K562 (cell line): ENCODE measurements at regions not wholly inside any gene's neighbourhood (a gene's known extent, or its start where the extent isn't known, plus 50 kb on each side); places are given as distances from the start of the nearest gene placed in this dataset.

Experiments used
- HDAC8 ChIP-seq: fragments of 450-650 bp; IDR thresholded peaks from 2 replicates; pipeline ENCODE4 v1.6.1; 2016; ENCODE audit warnings: mild to moderate bottlenecking, missing genetic modification characterization, moderate library complexity, missing compliant biosample characterization
- KLF6 ChIP-seq: fragments of 250-450 bp; sonication (Bioruptor Pico); IDR thresholded peaks from 2 replicates; pipeline ENCODE4 v1.4.0; 2020; ENCODE audit warnings: mild to moderate bottlenecking, moderate library complexity, borderline replicate concordance
- MECOM ChIP-seq: fragments of 250-450 bp; sonication (Bioruptor Pico); IDR thresholded peaks from 2 replicates; pipeline ENCODE4 v1.8.0; 2022; ENCODE audit warnings: inconsistent platforms
- RFX7 ChIP-seq: fragments of 250-450 bp; sonication (Bioruptor Pico); IDR thresholded peaks from 2 replicates; pipeline ENCODE4 v1.5.1; 2021; ENCODE audit warnings: mild to moderate bottlenecking
- SP2 ChIP-seq: IDR thresholded peaks from 2 replicates; pipeline ENCODE4 v1.6.1; 2011; ENCODE audit warnings: mild to moderate bottlenecking, low read depth, low read length, moderate library complexity; ENCODE audit not compliant: poor library complexity, severe bottlenecking; ENCODE audit errors: extremely low read depth
- ZNF12 ChIP-seq: sonication (generic); formaldehyde crosslinking; IDR thresholded peaks from 2 replicates; pipeline ENCODE4 v1.4.0; 2020; ENCODE audit warnings: mild to moderate bottlenecking, missing genetic modification reagents
- ZNF3 ChIP-seq: fragments of 250-450 bp; sonication (Bioruptor Pico); IDR thresholded peaks from 2 replicates; pipeline ENCODE4 v1.5.0; 2021; ENCODE audit warnings: mild to moderate bottlenecking, moderate library complexity
- ZNF445 ChIP-seq: fragments of 250-450 bp; sonication (Bioruptor Pico); IDR thresholded peaks from 2 replicates; pipeline ENCODE4 v1.4.0; 2020; ENCODE audit warnings: low read depth, mild to moderate bottlenecking, moderate library complexity
- ZNF668 ChIP-seq: fragments of 250-450 bp; sonication (Bioruptor Pico); IDR thresholded peaks from 2 replicates; pipeline ENCODE4 v1.8.0; 2022; ENCODE audit warnings: mild to moderate bottlenecking, inconsistent platforms
- TF ChIP-seq, protein P1 (sequence below): fragments of 450-650 bp; IDR thresholded peaks from 2 replicates; pipeline ENCODE4 v1.6.1; 2016; ENCODE audit warnings: antibody characterized with exemption
- TF ChIP-seq, protein P2 (sequence below): IDR thresholded peaks from 2 replicates; pipeline ENCODE4 v1.6.1; 2016; ENCODE audit warnings: missing genetic modification characterization, missing compliant biosample characterization
- TF ChIP-seq, protein P3 (sequence below), 2 experiments: IDR thresholded peaks in 1 of 2; conservative IDR thresholded peaks in 1 of 2; 2 replicates each; pipeline ENCODE4 v1.6.1; 2016; ENCODE audit warnings: low read depth in 2 of 2, mild to moderate bottlenecking in 1 of 2, missing compliant biosample characterization in 1 of 2, missing genetic modification characterization in 1 of 2, moderate library complexity in 1 of 2
- TF ChIP-seq, protein P4 (sequence below): fragments of 450-650 bp; IDR thresholded peaks from 2 replicates; pipeline ENCODE4 v1.6.1; 2017; ENCODE audit warnings: antibody characterized with exemption
- TF ChIP-seq, protein P5 (sequence below): fragments of 250-450 bp; sonication (Bioruptor Pico); IDR thresholded peaks from 2 replicates; pipeline ENCODE4 v1.8.0; 2021; ENCODE audit warnings: mild to moderate bottlenecking, moderate library complexity

DNA sequence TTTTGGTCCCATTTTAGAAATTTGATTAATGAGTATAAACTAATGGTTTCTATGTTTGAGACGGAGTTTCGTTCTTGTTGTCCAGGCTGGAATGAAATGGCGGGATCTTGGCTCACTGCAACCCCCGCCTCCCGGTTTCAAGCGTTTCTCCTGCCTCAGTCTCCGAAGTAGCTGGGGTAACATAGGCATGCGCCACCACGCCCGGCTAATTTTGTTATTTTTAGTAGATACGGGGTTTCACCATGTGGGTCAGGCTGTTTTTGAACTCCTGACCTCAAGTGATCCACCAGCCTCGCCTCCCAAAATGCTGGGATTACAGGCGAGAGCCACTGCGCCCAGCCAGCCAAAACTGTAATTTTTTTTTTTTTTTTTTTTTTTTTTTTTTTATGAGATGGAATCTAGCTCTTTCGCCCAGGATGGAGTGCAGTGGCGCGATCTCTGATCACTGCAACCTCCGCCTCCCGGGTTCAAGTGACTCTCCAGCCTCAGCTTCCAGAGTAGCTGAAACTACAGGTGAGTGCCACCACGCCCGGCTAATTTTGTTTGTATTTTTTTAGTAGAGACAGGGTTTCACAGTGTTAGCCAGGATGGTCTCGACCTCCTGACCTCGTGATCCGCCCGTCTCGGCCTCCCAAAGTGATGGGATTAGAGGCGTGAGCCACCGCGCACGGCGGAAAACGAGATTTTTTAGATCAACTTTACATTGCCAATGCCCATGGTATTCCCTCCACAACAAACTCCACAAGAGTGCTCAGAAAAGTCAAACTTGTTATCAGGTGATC lies 127.8 kb downstream of the HFE start (continued):
- TF ChIP-seq, protein P1, sequence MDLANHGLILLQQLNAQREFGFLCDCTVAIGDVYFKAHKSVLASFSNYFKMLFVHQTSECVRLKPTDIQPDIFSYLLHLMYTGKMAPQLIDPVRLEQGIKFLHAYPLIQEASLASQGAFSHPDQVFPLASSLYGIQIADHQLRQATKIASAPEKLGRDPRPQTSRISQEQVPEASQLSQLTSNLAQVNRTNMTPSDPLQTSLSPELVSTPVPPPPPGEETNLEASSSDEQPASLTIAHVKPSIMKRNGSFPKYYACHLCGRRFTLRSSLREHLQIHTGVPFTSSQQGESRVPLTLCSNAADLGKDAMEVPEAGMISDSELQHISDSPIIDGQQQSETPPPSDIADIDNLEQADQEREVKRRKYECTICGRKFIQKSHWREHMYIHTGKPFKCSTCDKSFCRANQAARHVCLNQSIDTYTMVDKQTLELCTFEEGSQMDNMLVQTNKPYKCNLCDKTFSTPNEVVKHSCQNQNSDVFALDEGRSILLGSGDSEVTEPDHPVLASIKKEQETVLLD = no peak
- TF ChIP-seq MECOM (CRISPR knock-in tag) (no peak), RFX7 (CRISPR knock-in tag) (no peak), SP2 (no peak), HDAC8 (tag) (no peak), ZNF3 (CRISPR knock-in tag) (no peak; the same call in 1 of the 2 replicates), KLF6 (CRISPR knock-in tag) (no peak), ZNF668 (CRISPR knock-in tag) (no peak), ZNF12 (CRISPR knock-in tag) (no peak), ZNF445 (CRISPR knock-in tag) (no peak)
- TF ChIP-seq, protein P2, sequence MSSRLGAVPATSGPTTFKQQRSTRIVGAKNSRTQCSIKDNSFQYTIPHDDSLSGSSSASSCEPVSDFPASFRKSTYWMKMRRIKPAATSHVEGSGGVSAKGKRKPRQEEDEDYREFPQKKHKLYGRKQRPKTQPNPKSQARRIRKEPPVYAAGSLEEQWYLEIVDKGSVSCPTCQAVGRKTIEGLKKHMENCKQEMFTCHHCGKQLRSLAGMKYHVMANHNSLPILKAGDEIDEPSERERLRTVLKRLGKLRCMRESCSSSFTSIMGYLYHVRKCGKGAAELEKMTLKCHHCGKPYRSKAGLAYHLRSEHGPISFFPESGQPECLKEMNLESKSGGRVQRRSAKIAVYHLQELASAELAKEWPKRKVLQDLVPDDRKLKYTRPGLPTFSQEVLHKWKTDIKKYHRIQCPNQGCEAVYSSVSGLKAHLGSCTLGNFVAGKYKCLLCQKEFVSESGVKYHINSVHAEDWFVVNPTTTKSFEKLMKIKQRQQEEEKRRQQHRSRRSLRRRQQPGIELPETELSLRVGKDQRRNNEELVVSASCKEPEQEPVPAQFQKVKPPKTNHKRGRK = no peak
- TF ChIP-seq, protein P3, sequence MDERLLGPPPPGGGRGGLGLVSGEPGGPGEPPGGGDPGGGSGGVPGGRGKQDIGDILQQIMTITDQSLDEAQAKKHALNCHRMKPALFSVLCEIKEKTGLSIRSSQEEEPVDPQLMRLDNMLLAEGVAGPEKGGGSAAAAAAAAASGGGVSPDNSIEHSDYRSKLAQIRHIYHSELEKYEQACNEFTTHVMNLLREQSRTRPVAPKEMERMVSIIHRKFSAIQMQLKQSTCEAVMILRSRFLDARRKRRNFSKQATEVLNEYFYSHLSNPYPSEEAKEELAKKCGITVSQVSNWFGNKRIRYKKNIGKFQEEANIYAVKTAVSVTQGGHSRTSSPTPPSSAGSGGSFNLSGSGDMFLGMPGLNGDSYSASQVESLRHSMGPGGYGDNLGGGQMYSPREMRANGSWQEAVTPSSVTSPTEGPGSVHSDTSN (CRISPR knock-in tag; IDR thresholded peaks at IDR 0.05; ENCODE audit: low read depth) = no peak
- TF ChIP-seq, protein P3 (tag; conservative IDR thresholded peaks at IDR 0.05; ENCODE audit: low read depth) = no peak
- TF ChIP-seq, protein P4, sequence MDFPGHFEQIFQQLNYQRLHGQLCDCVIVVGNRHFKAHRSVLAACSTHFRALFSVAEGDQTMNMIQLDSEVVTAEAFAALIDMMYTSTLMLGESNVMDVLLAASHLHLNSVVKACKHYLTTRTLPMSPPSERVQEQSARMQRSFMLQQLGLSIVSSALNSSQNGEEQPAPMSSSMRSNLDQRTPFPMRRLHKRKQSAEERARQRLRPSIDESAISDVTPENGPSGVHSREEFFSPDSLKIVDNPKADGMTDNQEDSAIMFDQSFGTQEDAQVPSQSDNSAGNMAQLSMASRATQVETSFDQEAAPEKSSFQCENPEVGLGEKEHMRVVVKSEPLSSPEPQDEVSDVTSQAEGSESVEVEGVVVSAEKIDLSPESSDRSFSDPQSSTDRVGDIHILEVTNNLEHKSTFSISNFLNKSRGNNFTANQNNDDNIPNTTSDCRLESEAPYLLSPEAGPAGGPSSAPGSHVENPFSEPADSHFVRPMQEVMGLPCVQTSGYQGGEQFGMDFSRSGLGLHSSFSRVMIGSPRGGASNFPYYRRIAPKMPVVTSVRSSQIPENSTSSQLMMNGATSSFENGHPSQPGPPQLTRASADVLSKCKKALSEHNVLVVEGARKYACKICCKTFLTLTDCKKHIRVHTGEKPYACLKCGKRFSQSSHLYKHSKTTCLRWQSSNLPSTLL = peak; percentile 67
- TF ChIP-seq, protein P5, sequence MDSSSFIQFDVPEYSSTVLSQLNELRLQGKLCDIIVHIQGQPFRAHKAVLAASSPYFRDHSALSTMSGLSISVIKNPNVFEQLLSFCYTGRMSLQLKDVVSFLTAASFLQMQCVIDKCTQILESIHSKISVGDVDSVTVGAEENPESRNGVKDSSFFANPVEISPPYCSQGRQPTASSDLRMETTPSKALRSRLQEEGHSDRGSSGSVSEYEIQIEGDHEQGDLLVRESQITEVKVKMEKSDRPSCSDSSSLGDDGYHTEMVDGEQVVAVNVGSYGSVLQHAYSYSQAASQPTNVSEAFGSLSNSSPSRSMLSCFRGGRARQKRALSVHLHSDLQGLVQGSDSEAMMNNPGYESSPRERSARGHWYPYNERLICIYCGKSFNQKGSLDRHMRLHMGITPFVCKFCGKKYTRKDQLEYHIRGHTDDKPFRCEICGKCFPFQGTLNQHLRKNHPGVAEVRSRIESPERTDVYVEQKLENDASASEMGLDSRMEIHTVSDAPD (CRISPR knock-in tag) = no peak
